Lower leg skin (tissue), 3 donors: ENCODE measurements at regions not wholly inside any gene's neighbourhood (a gene's known extent, or its start where the extent isn't known, plus 50 kb on each side); places are given as distances from the start of the nearest gene placed in this dataset.

ENCODE experiments used
- POLR2A ChIP-seq, 2 donors: fragments of 450-650 bp; IDR thresholded peaks; one replicate each; pipeline ENCODE4 v1.6.1; 2016 to 2017; ENCODE audit warnings: antibody characterized with exemption in 2 of 2, mild to moderate bottlenecking in 1 of 2, moderate library complexity in 1 of 2
- TF ChIP-seq, protein P1 (sequence below), 3 donors: fragments of 450-650 bp; IDR thresholded peaks; one replicate each; pipeline ENCODE4 v1.5.1; 2016; ENCODE audit warnings: antibody characterized with exemption in 3 of 3, mild to moderate bottlenecking in 3 of 3, moderate library complexity in 2 of 3

GRCh38 chr21:14718951-14719350 lies 172.8 kb upstream of the SAMSN1 start:
- TF ChIP-seq, protein P1, sequence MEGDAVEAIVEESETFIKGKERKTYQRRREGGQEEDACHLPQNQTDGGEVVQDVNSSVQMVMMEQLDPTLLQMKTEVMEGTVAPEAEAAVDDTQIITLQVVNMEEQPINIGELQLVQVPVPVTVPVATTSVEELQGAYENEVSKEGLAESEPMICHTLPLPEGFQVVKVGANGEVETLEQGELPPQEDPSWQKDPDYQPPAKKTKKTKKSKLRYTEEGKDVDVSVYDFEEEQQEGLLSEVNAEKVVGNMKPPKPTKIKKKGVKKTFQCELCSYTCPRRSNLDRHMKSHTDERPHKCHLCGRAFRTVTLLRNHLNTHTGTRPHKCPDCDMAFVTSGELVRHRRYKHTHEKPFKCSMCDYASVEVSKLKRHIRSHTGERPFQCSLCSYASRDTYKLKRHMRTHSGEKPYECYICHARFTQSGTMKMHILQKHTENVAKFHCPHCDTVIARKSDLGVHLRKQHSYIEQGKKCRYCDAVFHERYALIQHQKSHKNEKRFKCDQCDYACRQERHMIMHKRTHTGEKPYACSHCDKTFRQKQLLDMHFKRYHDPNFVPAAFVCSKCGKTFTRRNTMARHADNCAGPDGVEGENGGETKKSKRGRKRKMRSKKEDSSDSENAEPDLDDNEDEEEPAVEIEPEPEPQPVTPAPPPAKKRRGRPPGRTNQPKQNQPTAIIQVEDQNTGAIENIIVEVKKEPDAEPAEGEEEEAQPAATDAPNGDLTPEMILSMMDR (IDR thresholded peaks at IDR 0.05), result no peak
- TF ChIP-seq POLR2A (IDR thresholded peaks at IDR 0.05), result no peak
